ENCODE measurements at regions not wholly inside any gene's neighbourhood (a gene's known extent, or its start where the extent isn't known, plus 50 kb on each side); places are given as distances from the start of the nearest gene placed in this dataset.
A peak's percentile ranks its signal among the peaks of the same experiment; 100 is the strongest.
"Not testable (repeated sequence)": the region's sequence is repeated elsewhere in the genome, so short reads cannot be mapped to it uniquely, and the experiment has no call there.

- Histone ChIP-seq H3K27me3 (ENCODE audit: control insufficient read depth in 3 of 3, insufficient read depth in 3 of 3, low read length in 3 of 3) (peaks cover 0 to 2% (median 0%) of the 10 kb centered on the region in 3 donors), H3K9me3 (ENCODE audit: control insufficient read depth in 2 of 2, insufficient read depth in 1 of 2, low read depth in 1 of 2, low read length in 1 of 2) (no peaks in the 10 kb centered on the region), H3K36me3 (ENCODE audit: control insufficient read depth in 3 of 3, insufficient read depth in 2 of 3, low read depth in 1 of 3, low read length in 3 of 3) (no peaks in the 10 kb centered on the region), H3K4me1 (ENCODE audit: control insufficient read depth in 3 of 3, insufficient read depth in 2 of 3, low read depth in 1 of 3, low read length in 2 of 3) (no peaks in the 10 kb centered on the region), H3K27ac (ENCODE audit: low read depth in 1 of 3, low read length in 2 of 3) (no peak overlapping the region), H3K4me3 (ENCODE audit: low read depth in 1 of 3, low read length in 3 of 3) (no peak overlapping the region)
- DNase-seq = no peak
- FAIRE-seq = no peak
- 57 to 72% (median 59%) methylated on average over 4 of the region's 4 CpGs for WGBS, 3 donors
Observed at GRCh38 chr10:111316722-111317212, 239.9 kb downstream of the ADRA2A start.

GRCh38 chr10:111319866-111320265 lies 243.0 kb downstream of the ADRA2A start:
- Histone ChIP-seq H3K4me1 (ENCODE audit: control insufficient read depth in 3 of 3, insufficient read depth in 2 of 3, low read depth in 1 of 3, low read length in 2 of 3) (no peaks in the 10 kb centered on the region), H3K27me3 (ENCODE audit: control insufficient read depth in 3 of 3, insufficient read depth in 3 of 3, low read length in 3 of 3) (peaks cover 0 to 2% (median 0%) of the 10 kb centered on the region in 3 donors), H3K36me3 (ENCODE audit: control insufficient read depth in 3 of 3, insufficient read depth in 2 of 3, low read depth in 1 of 3, low read length in 3 of 3) (no peaks in the 10 kb centered on the region), H3K4me3 (ENCODE audit: low read depth in 1 of 3, low read length in 3 of 3) (no peak overlapping the region), H3K9me3 (ENCODE audit: control insufficient read depth in 2 of 2, insufficient read depth in 1 of 2, low read depth in 1 of 2, low read length in 1 of 2) (no peaks in the 10 kb centered on the region), H3K27ac (ENCODE audit: low read depth in 1 of 3, low read length in 2 of 3) (no peak overlapping the region)
- DNase-seq (no peak), FAIRE-seq (no peak)

GRCh38 chr10:111323389-111323966 lies 246.6 kb downstream of the ADRA2A start:
- H3K27ac ChIP-seq (ENCODE audit: low read depth in 1 of 3, low read length in 2 of 3) = no peak overlapping the region
- no peaks in the 10 kb centered on the region for H3K36me3 ChIP-seq (ENCODE audit: control insufficient read depth in 3 of 3, insufficient read depth in 2 of 3, low read depth in 1 of 3, low read length in 3 of 3)
- WGBS, 3 donors = 51 to 73% (median 59%) methylated on average over 3 of the region's 3 CpGs
- FAIRE-seq = no peak
- no peak overlapping the region for H3K4me3 ChIP-seq (ENCODE audit: low read depth in 1 of 3, low read length in 3 of 3)
- H3K9me3 ChIP-seq (ENCODE audit: control insufficient read depth in 2 of 2, insufficient read depth in 1 of 2, low read depth in 1 of 2, low read length in 1 of 2) = no peaks in the 10 kb centered on the region
- no peaks in the 10 kb centered on the region for H3K27me3 ChIP-seq (ENCODE audit: control insufficient read depth in 3 of 3, insufficient read depth in 3 of 3, low read length in 3 of 3)
- no peak for DNase-seq
- H3K4me1 ChIP-seq (ENCODE audit: control insufficient read depth in 3 of 3, insufficient read depth in 2 of 3, low read depth in 1 of 3, low read length in 2 of 3) = no peaks in the 10 kb centered on the region

GRCh38 chr10:111332174-111332573 lies 255.3 kb downstream of the ADRA2A start:
- not testable (repeated sequence) for H3K36me3 ChIP-seq (ENCODE audit: control insufficient read depth in 3 of 3, insufficient read depth in 2 of 3, low read depth in 1 of 3, low read length in 3 of 3); DNase-seq; H3K27me3 ChIP-seq (ENCODE audit: control insufficient read depth in 3 of 3, insufficient read depth in 3 of 3, low read length in 3 of 3); FAIRE-seq; H3K27ac ChIP-seq (ENCODE audit: low read depth in 1 of 3, low read length in 2 of 3); H3K9me3 ChIP-seq (ENCODE audit: control insufficient read depth in 2 of 2, insufficient read depth in 1 of 2, low read depth in 1 of 2, low read length in 1 of 2); H3K4me1 ChIP-seq (ENCODE audit: control insufficient read depth in 3 of 3, insufficient read depth in 2 of 3, low read depth in 1 of 3, low read length in 2 of 3); H3K4me3 ChIP-seq (ENCODE audit: low read depth in 1 of 3, low read length in 3 of 3)
- 50 to 77% (median 56%) methylated on average over 1 of the region's 1 CpG for WGBS, 3 donors

GRCh38 chr10:111335826-111336225 lies 259.0 kb downstream of the ADRA2A start:
- no peak for FAIRE-seq
- H3K9me3 ChIP-seq (ENCODE audit: control insufficient read depth in 2 of 2, insufficient read depth in 1 of 2, low read depth in 1 of 2, low read length in 1 of 2) = peaks cover 0 to 10% of the 10 kb centered on the region in 2 donors
- H3K4me3 ChIP-seq (ENCODE audit: low read depth in 1 of 3, low read length in 3 of 3) = no peak overlapping the region
- DNase-seq = no peak
- H3K27ac ChIP-seq (ENCODE audit: low read depth in 1 of 3, low read length in 2 of 3) = no peak overlapping the region
- H3K4me1 ChIP-seq (ENCODE audit: control insufficient read depth in 3 of 3, insufficient read depth in 2 of 3, low read depth in 1 of 3, low read length in 2 of 3) = no peaks in the 10 kb centered on the region
- no peaks in the 10 kb centered on the region for H3K27me3 ChIP-seq (ENCODE audit: control insufficient read depth in 3 of 3, insufficient read depth in 3 of 3, low read length in 3 of 3)
- WGBS, 3 donors = 78 to 86% (median 86%) methylated on average over 2 of the region's 2 CpGs
- H3K36me3 ChIP-seq (ENCODE audit: control insufficient read depth in 3 of 3, insufficient read depth in 2 of 3, low read depth in 1 of 3, low read length in 3 of 3) = no peaks in the 10 kb centered on the region

GRCh38 chr10:111338035-111338434 lies 261.2 kb downstream of the ADRA2A start:
- Histone ChIP-seq H3K4me1 (ENCODE audit: control insufficient read depth in 3 of 3, insufficient read depth in 2 of 3, low read depth in 1 of 3, low read length in 2 of 3) (no peaks in the 10 kb centered on the region), H3K27ac (ENCODE audit: low read depth in 1 of 3, low read length in 2 of 3) (no peak overlapping the region), H3K27me3 (ENCODE audit: control insufficient read depth in 3 of 3, insufficient read depth in 3 of 3, low read length in 3 of 3) (no peaks in the 10 kb centered on the region), H3K36me3 (ENCODE audit: control insufficient read depth in 3 of 3, insufficient read depth in 2 of 3, low read depth in 1 of 3, low read length in 3 of 3) (no peaks in the 10 kb centered on the region), H3K4me3 (ENCODE audit: low read depth in 1 of 3, low read length in 3 of 3) (no peak overlapping the region), H3K9me3 (ENCODE audit: control insufficient read depth in 2 of 2, insufficient read depth in 1 of 2, low read depth in 1 of 2, low read length in 1 of 2) (peaks cover 0 to 18% of the 10 kb centered on the region in 2 donors)
- WGBS, 3 donors = 76 to 94% (median 88%) methylated on average over 1 of the region's 1 CpG
- FAIRE-seq (no peak), DNase-seq (no peak)

GRCh38 chr10:111338805-111339204 lies 262.0 kb downstream of the ADRA2A start:
- DNase-seq (no peak), FAIRE-seq (no peak)
- no peaks in the 10 kb centered on the region for H3K36me3 ChIP-seq (ENCODE audit: control insufficient read depth in 3 of 3, insufficient read depth in 2 of 3, low read depth in 1 of 3, low read length in 3 of 3)
- no peaks in the 10 kb centered on the region for H3K27me3 ChIP-seq (ENCODE audit: control insufficient read depth in 3 of 3, insufficient read depth in 3 of 3, low read length in 3 of 3)
- peaks cover 0 to 18% of the 10 kb centered on the region in 2 donors for H3K9me3 ChIP-seq (ENCODE audit: control insufficient read depth in 2 of 2, insufficient read depth in 1 of 2, low read depth in 1 of 2, low read length in 1 of 2)
- no peak overlapping the region for H3K4me3 ChIP-seq (ENCODE audit: low read depth in 1 of 3, low read length in 3 of 3)
- no peaks in the 10 kb centered on the region for H3K4me1 ChIP-seq (ENCODE audit: control insufficient read depth in 3 of 3, insufficient read depth in 2 of 3, low read depth in 1 of 3, low read length in 2 of 3)
- H3K27ac ChIP-seq (ENCODE audit: low read depth in 1 of 3, low read length in 2 of 3) = no peak overlapping the region
- WGBS, 3 donors = 88 to 94% (median 88%) methylated on average over 5 of the region's 5 CpGs

GRCh38 chr10:111344804-111345203 lies 268.0 kb downstream of the ADRA2A start:
- no peak for DNase-seq
- Histone ChIP-seq H3K4me1 (ENCODE audit: control insufficient read depth in 3 of 3, insufficient read depth in 2 of 3, low read depth in 1 of 3, low read length in 2 of 3) (no peaks in the 10 kb centered on the region), H3K9me3 (ENCODE audit: control insufficient read depth in 2 of 2, insufficient read depth in 1 of 2, low read depth in 1 of 2, low read length in 1 of 2) (peaks cover 0 to 16% of the 10 kb centered on the region in 2 donors), H3K4me3 (ENCODE audit: low read depth in 1 of 3, low read length in 3 of 3) (no peak overlapping the region), H3K27me3 (ENCODE audit: control insufficient read depth in 3 of 3, insufficient read depth in 3 of 3, low read length in 3 of 3) (no peaks in the 10 kb centered on the region), H3K27ac (ENCODE audit: low read depth in 1 of 3, low read length in 2 of 3) (no peak overlapping the region), H3K36me3 (ENCODE audit: control insufficient read depth in 3 of 3, insufficient read depth in 2 of 3, low read depth in 1 of 3, low read length in 3 of 3) (no peaks in the 10 kb centered on the region)
- 49 to 57% (median 55%) methylated on average over 3 of the region's 3 CpGs for WGBS, 3 donors
- FAIRE-seq = no peak

- DNase-seq (peak; percentile 71 to 83), FAIRE-seq (no peak)
- Histone ChIP-seq H3K9me3 (ENCODE audit: control insufficient read depth in 2 of 2, insufficient read depth in 1 of 2, low read depth in 1 of 2, low read length in 1 of 2) (peaks cover 0 to 2% of the 10 kb centered on the region in 2 donors), H3K4me1 (ENCODE audit: control insufficient read depth in 3 of 3, insufficient read depth in 2 of 3, low read depth in 1 of 3, low read length in 2 of 3) (no peaks in the 10 kb centered on the region), H3K27ac (ENCODE audit: low read depth in 1 of 3, low read length in 2 of 3) (no peak overlapping the region), H3K4me3 (ENCODE audit: low read depth in 1 of 3, low read length in 3 of 3) (no peak overlapping the region), H3K27me3 (ENCODE audit: control insufficient read depth in 3 of 3, insufficient read depth in 3 of 3, low read length in 3 of 3) (no peaks in the 10 kb centered on the region), H3K36me3 (ENCODE audit: control insufficient read depth in 3 of 3, insufficient read depth in 2 of 3, low read depth in 1 of 3, low read length in 3 of 3) (no peaks in the 10 kb centered on the region)
- WGBS, 3 donors = 13 to 50% (median 32%) methylated on average over 6 of the region's 6 CpGs
Observed at GRCh38 chr10:111347386-111348013, 270.7 kb downstream of the ADRA2A start.

All from small intestine (tissue), 7 donors.